ENCODE measurements at regions not wholly inside any gene's neighbourhood (a gene's known extent, or its start where the extent isn't known, plus 50 kb on each side); places are given as distances from the start of the nearest gene placed in this dataset.
"Not testable (repeated sequence)": the region's sequence is repeated elsewhere in the genome, so short reads cannot be mapped to it uniquely, and the experiment has no call there.

DNA sequence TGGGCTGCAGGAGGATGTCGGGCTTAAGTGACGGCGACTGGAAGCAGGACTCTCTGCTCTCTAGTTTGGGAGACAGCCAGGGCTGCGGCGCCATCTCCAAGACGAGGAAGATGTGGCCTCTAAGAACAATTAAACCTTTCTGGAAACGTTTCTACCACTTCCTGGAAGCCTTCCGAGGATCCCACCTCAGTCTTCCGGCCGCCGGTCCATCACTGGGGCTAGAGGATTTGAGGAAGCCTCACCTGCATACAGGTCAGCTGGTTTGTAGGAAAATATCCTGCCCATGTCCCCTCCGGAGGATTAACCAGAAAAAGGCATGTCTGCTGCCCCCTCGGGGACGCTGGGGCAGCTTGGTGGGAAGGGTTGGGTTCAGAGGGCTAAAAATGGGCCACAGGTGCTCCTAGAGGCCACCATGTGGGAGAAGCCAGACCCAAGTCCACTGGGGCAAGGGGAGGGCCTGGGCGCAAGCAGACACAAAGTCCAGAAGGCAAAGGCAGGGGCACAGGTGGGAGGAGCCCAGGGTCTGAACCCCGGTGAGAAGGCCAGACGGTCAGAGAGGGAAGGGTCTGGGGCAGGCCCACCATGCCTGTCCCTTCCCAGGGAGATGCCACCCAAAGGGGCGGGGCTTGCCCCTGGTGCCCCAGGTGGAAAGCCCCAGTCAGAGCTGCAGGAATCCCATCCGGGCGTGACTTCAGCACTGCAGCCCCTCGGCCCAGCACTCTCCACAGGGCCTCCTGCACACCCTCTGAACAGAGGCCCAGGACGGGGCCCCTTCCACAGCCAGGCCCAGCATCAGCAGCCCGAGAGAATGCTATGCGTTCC, 82.2 kb upstream of the ID2 start:
- DNase-seq (ENCODE audit: insufficient read length, low spot score), result no peak
- no peak for FAIRE-seq

DNA sequence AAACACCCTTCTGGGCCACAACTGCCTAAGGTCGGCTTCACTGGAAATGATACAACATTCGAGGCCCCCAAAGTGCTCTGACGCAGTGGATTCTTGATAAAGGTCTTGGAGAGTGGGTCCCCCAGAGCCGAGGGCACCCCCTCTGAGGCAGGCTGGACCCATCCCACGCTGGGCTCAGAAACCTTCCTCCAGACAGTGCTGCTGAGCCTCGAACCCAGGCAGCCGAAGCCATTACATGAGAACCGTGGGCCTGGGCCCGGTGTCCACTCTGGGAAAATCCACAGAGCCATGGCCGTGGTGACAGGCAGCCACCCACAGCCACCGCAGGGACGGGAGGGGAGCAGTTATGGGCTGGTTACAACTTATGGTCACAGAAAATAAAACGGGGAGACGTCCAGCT, 81.4 kb upstream of the ID2 start:
- FAIRE-seq (no peak), DNase-seq (ENCODE audit: insufficient read length, low spot score) (no peak)

DNA sequence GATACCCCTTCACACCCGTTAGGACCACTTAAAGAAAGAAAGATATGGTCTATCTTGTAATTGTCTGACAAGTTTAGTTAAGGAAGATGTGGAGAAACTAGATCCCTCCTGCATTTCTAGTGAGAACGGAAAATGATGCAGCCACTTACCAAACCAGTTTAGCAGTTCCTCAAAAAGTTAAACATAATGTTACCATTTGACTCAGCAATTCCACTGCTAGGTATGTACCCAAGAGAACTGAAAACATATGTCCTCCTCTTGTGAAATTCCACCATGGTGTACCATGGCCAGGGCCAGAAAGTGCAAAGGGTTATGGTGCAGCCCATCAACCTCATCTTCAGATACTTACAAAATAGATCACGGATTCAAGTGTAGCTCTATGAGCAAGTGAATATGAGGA, 79.0 kb upstream of the ID2 start:
- no peak for FAIRE-seq
- no peak for DNase-seq (ENCODE audit: insufficient read length, low spot score)

DNA sequence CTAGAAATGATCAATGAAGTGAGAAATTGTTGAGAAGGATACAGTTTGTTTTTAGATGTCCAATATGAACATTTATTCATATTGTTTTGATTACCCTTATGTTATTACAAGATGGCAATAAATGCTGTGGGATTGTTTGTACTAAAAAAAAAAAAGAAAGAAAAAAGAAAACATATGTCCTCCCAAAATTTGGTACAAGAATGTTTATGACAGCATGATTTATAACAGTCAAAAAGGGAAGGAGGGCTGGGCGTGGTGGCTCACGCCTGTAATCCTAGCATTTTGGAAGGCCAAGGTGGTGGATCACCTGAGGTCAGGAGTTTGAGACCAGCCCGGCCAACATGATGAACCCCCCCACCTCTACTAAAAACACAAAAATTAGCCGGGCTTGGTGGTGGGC, 78.5 kb upstream of the ID2 start:
- not testable (repeated sequence) for DNase-seq (ENCODE audit: insufficient read length, low spot score); FAIRE-seq

DNA sequence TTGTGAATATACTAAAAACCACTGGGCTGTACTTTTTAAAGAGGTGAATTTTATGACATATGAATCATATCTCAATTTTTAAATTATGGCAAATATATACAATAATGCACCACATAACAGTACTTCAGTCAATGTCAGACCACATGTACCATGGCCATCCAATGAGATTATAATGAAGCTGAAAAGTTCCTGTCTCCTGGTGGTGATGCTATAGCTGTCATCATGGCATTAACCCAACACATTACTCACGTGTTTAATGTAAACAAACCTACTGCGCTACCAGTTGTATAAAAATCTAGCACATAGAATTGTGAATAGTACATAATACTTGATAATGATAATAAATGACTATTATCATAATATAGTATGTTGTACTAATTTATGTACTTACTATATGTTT, 77.6 kb upstream of the ID2 start:
- DNase-seq (ENCODE audit: insufficient read length, low spot score) (no peak), FAIRE-seq (no peak)

DNA sequence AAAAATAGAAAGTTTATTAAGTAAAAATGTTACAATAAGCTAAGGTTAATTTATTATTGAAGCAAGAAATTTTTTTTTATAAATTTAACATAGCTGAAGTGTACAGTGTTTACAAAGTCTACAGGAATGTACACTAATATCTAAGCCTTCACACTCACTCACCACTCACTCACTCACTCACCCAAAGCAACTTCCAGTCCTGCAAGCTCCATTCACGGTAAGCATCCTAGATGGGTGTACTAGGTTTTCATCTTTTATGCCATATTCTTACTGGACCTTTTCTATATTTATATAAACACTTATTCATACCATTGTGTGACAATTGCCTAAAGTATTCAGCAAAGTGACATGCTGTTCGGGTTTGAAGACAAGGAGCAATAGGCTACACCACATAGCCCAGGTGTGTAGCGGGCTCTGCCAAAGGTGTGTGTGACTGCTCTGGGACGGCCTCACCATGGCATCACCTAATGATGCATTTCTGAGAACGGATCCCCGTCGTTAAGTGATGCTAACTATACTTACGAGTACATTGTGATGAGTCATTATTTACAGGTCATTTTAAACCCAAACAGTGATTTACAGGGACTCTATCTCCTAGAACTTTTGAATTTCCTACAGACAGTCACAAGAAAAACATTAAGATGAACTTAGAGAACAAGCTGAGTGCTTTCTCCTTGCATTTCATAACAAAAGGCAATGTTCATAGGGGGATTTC, 76.3 kb upstream of the ID2 start:
- FAIRE-seq (no peak), DNase-seq (ENCODE audit: insufficient read length, low spot score) (no peak)

DNA sequence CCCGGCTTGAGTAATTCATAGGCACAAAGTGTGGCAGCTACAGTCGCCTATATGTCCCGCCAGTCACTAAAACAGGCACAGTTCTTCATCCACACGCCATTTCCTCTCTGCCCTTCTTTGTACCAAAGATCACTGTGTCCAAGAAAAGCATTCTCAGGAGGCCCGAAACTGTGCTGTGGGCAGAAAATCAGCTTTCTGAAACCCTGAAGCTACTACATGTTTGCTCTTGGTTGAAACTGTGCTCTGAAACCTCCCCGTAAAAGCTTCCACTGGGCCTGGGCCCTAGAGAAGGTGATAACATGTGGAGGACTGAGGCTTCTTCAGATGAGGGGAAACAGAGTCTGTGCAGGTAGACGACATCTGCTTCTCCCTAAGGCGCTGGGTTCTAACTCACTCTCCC, 75.6 kb upstream of the ID2 start:
- FAIRE-seq, result peak; percentile 89
- DNase-seq (ENCODE audit: insufficient read length, low spot score), result peak; percentile 65

DNA sequence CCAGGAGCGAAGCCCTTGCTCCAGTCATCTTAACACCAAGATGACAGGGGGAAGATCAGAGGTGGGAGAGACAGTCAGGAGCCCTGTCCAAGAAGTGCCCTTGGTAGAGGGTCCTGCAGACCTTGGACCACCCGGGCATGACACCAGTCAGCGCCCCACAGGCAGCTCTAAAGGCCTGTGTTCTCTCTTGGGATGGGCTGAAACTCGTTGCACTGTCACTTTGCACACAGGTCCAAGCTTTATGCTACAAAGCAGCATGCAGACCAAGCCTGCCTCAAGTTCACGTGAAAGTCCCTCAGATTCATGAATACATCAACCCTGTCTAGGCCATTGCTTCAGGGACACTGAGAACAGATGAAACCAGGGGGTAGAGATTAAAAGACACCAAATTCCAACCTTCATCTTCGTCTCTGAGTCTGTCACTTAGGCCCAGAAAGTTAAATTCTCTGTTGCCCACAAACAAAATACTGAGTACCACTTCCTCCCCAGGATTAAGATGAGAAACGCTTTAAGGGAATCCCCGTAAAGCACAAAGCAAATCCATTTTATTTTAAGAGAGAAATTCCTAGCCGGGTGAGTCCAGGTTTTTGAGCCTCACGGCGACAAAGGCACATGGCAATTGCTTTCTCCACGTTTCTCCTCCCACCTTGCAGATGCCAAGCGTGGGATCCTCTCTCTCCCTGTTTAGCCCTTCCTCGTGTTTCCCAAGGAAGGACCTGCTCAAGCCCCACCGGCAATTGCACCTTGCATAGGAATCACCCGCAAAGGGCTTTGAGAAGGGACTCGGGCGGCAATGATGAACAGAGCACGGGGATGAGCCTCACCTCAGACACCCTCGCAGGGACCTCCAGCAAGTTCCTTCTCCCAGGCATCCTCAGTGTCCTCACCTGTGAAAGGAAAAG, 75.0 kb upstream of the ID2 start:
- no peak for FAIRE-seq
- DNase-seq (ENCODE audit: insufficient read length, low spot score), result no peak

DNA sequence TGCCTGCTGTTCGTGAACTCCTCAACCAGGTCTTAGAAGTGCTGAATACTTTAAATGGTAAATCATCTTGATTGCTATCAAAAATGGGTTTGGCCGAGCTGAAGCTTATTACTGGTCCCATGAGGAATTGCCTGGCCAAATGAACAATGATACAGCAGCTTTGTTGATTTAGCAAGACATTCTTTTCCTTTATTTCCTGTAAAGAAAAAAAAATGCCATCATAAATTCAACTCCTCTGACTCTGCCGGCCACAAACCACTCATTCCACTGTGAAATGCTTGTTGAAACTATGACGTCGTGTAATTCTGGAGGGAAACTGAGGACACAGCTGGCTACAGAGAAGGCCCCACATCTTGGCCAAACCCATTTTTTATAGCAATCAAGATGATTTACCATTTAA, 74.2 kb upstream of the ID2 start:
- DNase-seq (ENCODE audit: insufficient read length, low spot score) (no peak), FAIRE-seq (no peak)

DNA sequence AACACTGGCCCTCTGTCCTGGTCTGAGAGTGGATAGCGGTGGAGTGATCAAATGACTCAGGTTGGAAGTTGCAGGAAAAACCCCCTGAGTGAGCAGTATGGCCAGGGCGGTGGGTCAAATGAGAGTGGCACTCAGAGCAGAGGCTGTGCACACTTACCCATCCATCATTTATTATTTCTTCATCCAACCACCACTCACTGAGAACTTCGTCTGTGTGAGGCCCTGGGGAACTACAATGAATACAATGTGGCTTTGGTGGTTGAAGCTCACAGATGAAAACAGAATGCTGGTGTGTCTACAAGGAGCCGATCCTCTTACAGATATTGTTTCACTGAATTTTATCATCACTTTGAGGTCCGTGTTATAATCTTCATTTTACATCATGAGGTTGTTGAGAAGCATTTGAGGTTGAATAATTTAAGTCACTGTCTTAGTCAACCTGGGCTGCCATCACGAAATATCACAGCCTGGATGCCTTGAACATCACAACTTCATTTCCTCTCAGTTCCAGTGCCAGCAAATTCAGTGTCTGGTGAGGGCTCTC, 73.4 kb upstream of the ID2 start:
- no peak for FAIRE-seq
- DNase-seq (ENCODE audit: insufficient read length, low spot score), result no peak

DNA sequence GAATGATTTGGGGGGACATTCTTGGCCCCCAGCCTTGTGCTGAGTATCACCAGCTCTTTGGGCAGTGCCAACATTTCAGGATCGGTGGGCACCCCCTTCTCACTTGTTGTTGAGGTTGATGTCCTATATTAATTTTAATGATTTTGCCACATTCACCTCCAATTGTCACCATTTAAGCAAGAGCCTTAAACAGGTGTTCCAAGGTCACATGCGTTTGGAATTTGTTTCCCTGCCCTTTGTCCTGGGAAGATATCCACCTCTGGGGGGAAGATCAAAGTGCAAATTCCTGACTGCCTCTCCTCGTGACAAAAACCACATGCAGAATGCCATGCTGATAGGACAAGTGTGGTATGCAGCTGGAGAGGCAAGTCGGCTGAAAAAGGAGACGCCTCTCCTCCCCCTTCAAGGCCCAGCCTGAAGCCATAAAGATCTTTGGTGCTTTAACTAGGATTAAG, 72.5 kb upstream of the ID2 start:
- DNase-seq (ENCODE audit: insufficient read length, low spot score), result no peak
- no peak for FAIRE-seq

DNA sequence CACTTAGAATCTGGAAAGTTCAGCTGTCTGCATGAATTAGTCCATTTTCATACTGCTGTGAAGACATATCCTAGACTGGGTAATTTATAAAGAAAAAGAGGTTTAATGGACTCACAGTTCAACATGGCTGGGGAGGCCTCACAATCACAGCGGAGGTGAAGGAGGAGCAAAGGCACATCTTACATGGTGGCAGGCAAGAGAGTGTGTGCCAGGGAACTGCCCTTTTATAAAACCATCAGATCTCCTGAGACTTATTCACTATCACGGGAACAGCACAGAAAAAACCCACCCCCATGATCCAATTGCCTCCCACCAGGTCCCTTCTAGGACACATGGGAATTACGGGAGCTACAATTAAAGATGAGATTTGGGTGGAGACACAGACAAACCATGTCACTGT, 71.1 kb upstream of the ID2 start:
- FAIRE-seq; DNase-seq (ENCODE audit: insufficient read length, low spot score): not testable (repeated sequence)

DNA sequence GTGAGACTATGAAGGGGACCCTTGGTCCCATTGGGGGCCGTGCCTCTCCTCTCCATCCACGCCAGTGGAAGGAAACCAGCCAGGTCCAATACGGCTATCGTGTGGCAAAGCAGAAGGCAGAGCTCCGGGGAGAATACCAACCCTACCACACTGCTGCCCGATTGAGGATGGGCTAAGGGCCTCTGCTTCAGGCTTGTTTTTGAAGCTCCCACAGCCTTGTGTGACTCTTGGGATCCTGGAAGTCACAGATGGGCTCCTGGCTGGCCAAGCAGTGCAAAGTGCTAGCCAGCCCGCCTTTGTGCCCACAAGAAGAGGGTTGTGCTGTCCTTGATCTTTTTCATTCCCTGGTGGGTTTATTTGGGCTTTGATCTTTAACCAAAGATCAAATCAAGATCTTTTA, 70.6 kb upstream of the ID2 start:
- FAIRE-seq (no peak), DNase-seq (ENCODE audit: insufficient read length, low spot score) (no peak)

DNA sequence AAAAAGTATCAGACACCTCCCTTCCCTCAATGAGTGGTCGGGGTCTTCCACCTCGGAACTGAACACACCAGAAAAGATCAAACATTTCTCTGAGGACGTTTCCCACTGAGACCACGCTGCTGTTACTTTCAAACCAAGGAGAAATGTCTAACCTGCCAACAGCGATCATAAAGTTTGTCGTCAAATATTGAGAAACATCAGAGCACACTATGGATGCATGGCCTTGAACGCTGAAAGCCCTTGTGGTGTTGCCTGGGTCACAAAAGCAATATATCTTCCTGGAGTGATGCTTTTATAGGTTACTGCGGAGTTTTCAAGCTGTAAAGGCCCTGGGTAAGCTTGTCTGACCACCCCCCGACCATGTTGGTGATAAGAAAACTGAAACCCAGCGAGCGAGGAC, 70.2 kb upstream of the ID2 start:
- DNase-seq (ENCODE audit: insufficient read length, low spot score) (no peak), FAIRE-seq (no peak)

DNA sequence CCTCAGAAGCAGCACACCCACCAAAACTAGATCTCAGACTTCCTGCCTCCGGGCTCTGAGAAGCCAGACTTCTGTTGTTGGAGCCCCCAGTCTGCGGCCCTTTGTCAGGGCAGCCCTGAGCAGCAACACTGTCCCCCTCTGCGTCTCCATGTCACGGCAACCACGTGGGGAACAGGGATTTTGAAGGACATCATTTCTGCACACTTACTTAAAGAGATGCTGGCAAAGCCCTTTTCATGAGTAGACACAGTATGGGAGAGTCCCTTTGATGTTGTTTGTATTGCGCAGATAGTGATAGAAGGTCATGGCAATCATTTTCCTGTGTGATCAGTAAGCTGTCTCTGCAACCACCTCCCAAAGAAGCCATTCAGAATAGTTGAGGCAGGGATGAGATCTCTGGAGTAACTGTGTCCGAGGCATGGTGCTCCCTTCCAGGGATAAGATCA, 69.1 kb upstream of the ID2 start:
- no peak for DNase-seq (ENCODE audit: insufficient read length, low spot score)
- no peak for FAIRE-seq

DNA sequence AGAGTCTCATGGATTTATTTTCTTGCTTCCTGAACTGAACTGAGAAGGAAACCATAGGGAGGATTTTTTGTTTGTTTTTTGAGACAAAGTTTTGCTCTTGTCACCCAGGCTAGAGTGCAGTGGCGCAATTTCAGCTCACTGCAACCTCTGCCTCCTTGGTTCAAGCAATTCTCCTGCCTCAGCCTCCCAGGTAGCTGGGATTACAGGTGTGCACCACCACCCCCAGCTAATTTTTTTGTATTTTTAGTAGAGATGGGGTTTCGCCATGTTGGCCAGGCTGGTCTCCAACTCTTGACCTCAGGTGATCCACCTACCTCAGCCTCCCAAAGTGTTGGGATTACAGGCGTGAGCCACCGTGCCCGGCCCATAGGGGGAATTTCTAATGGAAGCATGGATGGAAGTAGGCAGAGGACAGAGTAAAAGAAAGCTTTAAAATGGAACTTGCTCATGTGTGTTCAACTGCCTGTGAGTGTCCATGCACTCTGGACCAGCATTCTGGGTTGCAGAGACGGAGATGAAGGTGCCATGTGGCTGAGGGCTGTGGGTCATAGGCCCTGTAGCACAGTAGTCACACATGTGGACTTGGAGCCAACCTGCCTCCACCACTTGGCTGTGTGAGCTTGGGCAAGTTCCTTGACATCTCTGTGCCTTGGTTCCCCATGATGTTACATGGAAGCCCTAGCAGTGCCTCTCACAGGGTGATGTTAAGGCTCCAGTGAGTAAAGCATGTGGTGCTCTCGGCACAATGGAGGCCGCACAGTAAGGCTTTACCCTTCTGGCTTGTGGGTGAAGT, 68.5 kb upstream of the ID2 start:
- DNase-seq (ENCODE audit: insufficient read length, low spot score); FAIRE-seq: not testable (repeated sequence)

DNA sequence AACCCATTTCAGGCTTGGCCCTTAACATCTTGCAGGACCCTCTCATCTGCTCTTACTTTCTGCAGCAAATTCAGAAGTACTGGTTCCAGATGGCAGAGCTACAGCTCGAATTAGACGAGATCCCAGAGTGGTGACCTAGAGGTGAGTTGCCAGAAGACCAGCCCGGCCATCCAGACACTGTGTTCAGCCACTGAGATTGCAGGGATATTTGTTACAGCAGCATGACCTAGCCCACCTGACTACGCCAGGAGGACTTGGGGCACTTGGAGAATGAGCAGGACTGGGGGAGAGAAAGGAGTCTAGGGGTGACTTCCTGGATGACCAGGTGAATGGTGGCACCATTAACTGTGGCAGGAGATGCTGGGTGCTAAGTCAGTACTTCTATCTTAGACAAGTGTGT, 67.2 kb upstream of the ID2 start:
- FAIRE-seq (no peak), DNase-seq (ENCODE audit: insufficient read length, low spot score) (no peak)

DNA sequence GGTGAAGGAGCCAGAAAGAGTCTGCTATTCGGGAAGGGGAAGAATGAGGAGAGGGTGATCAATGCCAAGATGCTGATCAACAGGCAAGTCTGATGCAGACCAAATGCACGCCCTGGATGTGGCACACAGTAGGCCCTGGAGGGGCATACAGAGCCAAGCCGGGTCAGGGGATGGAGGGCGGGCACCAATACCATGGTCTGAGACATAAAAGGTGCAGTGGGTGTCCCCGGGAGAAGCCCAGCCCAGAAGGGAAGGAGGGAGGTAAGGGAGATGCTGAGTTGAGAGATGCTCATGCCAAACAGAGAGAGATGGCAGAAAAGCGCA, 66.6 kb upstream of the ID2 start:
- DNase-seq (ENCODE audit: insufficient read length, low spot score) (no peak), FAIRE-seq (no peak)

DNA sequence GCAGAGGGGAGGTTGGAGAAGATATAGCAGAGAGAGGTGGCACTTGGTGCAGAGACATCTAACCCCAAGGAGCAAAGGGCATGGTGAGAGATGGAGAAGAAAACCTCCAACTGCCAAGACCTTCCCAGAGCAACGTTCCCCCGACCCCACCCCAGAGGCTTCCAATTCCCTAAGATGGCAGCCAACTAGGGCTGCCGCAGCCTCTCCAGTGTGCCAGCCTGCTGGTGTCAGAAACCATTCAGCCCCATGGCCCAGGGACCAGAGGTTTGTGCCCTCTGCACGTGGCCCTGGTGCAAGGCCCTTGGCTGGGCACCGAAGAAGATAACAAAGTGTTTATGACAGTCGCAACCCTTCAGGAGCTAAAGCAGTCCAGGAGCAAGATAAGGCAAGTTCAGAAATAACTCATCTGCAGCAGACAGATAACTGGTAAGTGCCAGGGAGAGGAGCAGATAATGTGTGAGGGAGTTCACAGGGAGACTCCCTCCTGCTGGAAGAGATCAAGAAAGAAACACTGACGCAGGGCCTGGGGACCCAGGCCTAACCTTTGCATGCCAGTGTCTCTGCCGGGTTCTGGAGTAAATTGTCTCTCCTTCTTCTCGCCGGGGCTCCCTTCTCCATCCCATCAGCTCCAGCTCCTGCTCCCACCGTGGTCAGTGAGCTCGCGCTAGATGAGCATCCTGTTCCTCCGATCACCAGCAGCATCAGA, 66.1 kb upstream of the ID2 start:
- FAIRE-seq (no peak), DNase-seq (ENCODE audit: insufficient read length, low spot score) (no peak)

DNA sequence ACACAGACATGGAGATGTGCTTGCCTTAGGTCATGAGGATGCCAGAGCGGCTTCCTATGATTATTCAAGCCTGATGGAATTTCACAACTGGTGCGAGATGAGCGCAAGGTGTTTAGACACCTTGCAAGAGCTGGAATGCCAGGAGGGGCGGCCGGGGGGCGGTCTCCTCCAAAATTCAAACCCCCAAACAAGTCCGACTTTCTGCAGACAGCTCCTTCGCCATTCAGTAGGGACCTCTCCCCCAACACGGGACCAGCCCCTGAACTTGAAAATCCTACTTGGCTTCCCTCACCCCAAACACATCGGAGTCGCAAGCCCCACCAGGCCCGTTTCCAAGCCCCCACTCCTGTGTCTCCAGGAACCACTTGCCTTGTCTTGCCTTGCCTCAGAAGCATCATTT, 64.8 kb upstream of the ID2 start:
- no peak for FAIRE-seq

More for the DNA sequence above, 64.8 kb upstream of the ID2 start:
- DNase-seq (ENCODE audit: insufficient read length, low spot score), result no peak

Data from GM19239 (cell line).